H1 (cell line): ENCODE measurements at regions not wholly inside any gene's neighbourhood (a gene's known extent, or its start where the extent isn't known, plus 50 kb on each side); places are given as distances from the start of the nearest gene placed in this dataset.
"Not testable (repeated sequence)": the region's sequence is repeated elsewhere in the genome, so short reads cannot be mapped to it uniquely, and the experiment has no call there.

ENCODE experiments used
- CTCF ChIA-PET: fragments of 300-600 bp; sonication (Branson Sonifier 250); formaldehyde crosslinking; loops from one replicate; lab custom pipeline; 2021; ENCODE audit not compliant: partially characterized antibody; lab: Charles Lee
- POLR2A ChIA-PET: fragments of 300-600 bp; sonication (Branson Sonifier 250); formaldehyde crosslinking; loops from one replicate; lab custom pipeline; 2021; ENCODE audit warnings: inconsistent platforms; ENCODE audit not compliant: partially characterized antibody; lab: Charles Lee
- DNase-seq, 2 experiments: peaks; one replicate each; pipeline versions ENCODE4 v3.0.0 to v3.0.0-alpha.2; 2010 to 2022; ENCODE audit warnings: low spot score in 2 of 2, low read depth in 1 of 2, mixed read lengths in 1 of 2
- FAIRE-seq: peaks from 2 replicates; lab custom pipeline; 2011; peaks lifted over from hg19 to GRCh38; lab: Jason Lieb, UNC
- H2AFZ ChIP-seq: 2 replicates; pipeline ENCODE4 v1.8.1; 2012; ENCODE audit warnings: low read length, inconsistent platforms
- H2AK5ac ChIP-seq: 2 replicates; pipeline ENCODE4 v1.6.1; 2013; ENCODE audit warnings: low read depth, low read length
- H2BK120ac ChIP-seq: replicated peaks from 2 replicates; pipeline ENCODE3; 2013; ENCODE audit warnings: low read depth, low read length, inconsistent platforms
- H2BK12ac ChIP-seq: 2 replicates; pipeline ENCODE4 v1.6.1; 2013; ENCODE audit warnings: low read depth, low read length
- H2BK15ac ChIP-seq: 2 replicates; pipeline ENCODE4 v1.6.1; 2013; ENCODE audit warnings: low read length
- H2BK20ac ChIP-seq: 2 replicates; pipeline ENCODE4 v1.6.1; 2013; ENCODE audit warnings: low read length
- H2BK5ac ChIP-seq: 2 replicates; pipeline ENCODE4 v1.6.1; 2013; ENCODE audit warnings: low read depth, low read length
- H3K14ac ChIP-seq: 2 replicates; pipeline ENCODE4 v1.6.1; 2013; ENCODE audit warnings: inconsistent platforms; ENCODE audit not compliant: insufficient read length
- H3K18ac ChIP-seq: 2 replicates; pipeline ENCODE4 v1.6.1; 2013; ENCODE audit warnings: low read length; ENCODE audit errors: extremely low read depth
- H3K23ac ChIP-seq: 2 replicates; pipeline ENCODE4 v1.6.1; 2013; ENCODE audit warnings: inconsistent platforms; ENCODE audit not compliant: insufficient read length
- H3K23me2 ChIP-seq: 2 replicates; pipeline ENCODE4 v1.6.1; 2013; ENCODE audit warnings: low read depth, low read length
- H3K27ac ChIP-seq: 2 replicates; pipeline ENCODE4 v1.6.1; 2011; ENCODE audit warnings: low read depth, low read length, inconsistent platforms
- H3K27me3 ChIP-seq, 4 experiments: replicated peaks in 1 of 4; 1 replicate in 1 of 4; 2 replicates in 3 of 4; pipeline versions ENCODE4 v1.6.1 to v1.8.1; 2011 to 2013; ENCODE audit warnings: low read length in 3 of 4, mild to moderate bottlenecking in 3 of 4, inconsistent platforms in 2 of 4, mixed read lengths in 2 of 4, moderate library complexity in 1 of 4; ENCODE audit not compliant: control insufficient read depth in 3 of 4, insufficient read depth in 3 of 4; ENCODE audit errors: extremely low read depth in 1 of 4
- H3K36me3 ChIP-seq, 4 experiments: 2 replicates each; pipeline versions ENCODE4 v1.6.1 to v1.8.1; 2011 to 2013; ENCODE audit warnings: mild to moderate bottlenecking in 4 of 4, low read length in 3 of 4, moderate library complexity in 2 of 4, control low read depth in 1 of 4, inconsistent platforms in 1 of 4; ENCODE audit not compliant: insufficient read depth in 4 of 4, control insufficient read depth in 2 of 4
- H3K4ac ChIP-seq: replicated peaks from 2 replicates; pipeline ENCODE3; 2013; ENCODE audit warnings: low read length, low read depth, mixed read lengths, inconsistent platforms; ENCODE audit not compliant: insufficient read length
- H3K4me1 ChIP-seq, 4 experiments: replicated peaks in 1 of 4; 1 replicate in 1 of 4; 2 replicates in 3 of 4; pipeline versions ENCODE4 v1.6.1 to v1.8.1; 2011 to 2013; ENCODE audit warnings: low read length in 3 of 4, inconsistent platforms in 2 of 4, mixed read lengths in 1 of 4; ENCODE audit not compliant: insufficient read depth in 4 of 4, control insufficient read depth in 3 of 4
- H3K4me2 ChIP-seq, 2 experiments: 2 replicates each; pipeline versions ENCODE4 v1.6.1 to v1.8.1; 2011 to 2013; ENCODE audit warnings: low read depth in 2 of 2, low read length in 2 of 2, control low read depth in 1 of 2, inconsistent platforms in 1 of 2, mild to moderate bottlenecking in 1 of 2; ENCODE audit not compliant: insufficient read depth in 1 of 2
- H3K4me3 ChIP-seq, 4 experiments: fragments of 200-600, 300-600 bp in 1 of 4; sonication (generic), shearing (Covaris generic), sonication (Bioruptor Twin) in 1 of 4; 2 replicates each; pipeline versions ENCODE4 v1.5.1 to v1.8.1; 2011 to 2016; ENCODE audit warnings: low read length in 4 of 4, low read depth in 3 of 4, control low read depth in 2 of 4, inconsistent platforms in 2 of 4, mild to moderate bottlenecking in 2 of 4, mixed read lengths in 1 of 4, moderate library complexity in 1 of 4; ENCODE audit not compliant: insufficient read depth in 2 of 4; ENCODE audit errors: extremely low read depth in 1 of 4
- H3K56ac ChIP-seq: replicated peaks from 2 replicates; pipeline ENCODE3; 2013; ENCODE audit warnings: low read depth, mild to moderate bottlenecking, mixed read lengths, low read length, inconsistent platforms; ENCODE audit not compliant: insufficient read length
- H3K79me1 ChIP-seq: 2 replicates; pipeline ENCODE4 v1.6.1; 2013; ENCODE audit warnings: low read depth, low read length, control low read depth
- H3K79me2 ChIP-seq, 2 experiments: 2 replicates each; pipeline versions ENCODE4 v1.6.1 to v1.8.1; 2012 to 2013; ENCODE audit warnings: low read length in 2 of 2, mild to moderate bottlenecking in 2 of 2, inconsistent platforms in 1 of 2; ENCODE audit not compliant: insufficient read depth in 2 of 2, control insufficient read depth in 1 of 2
- H3K9ac ChIP-seq, 4 experiments: replicated peaks in 1 of 4; 1 replicate in 1 of 4; 2 replicates in 3 of 4; pipeline versions ENCODE4 v1.6.1 to v1.8.1; 2011 to 2013; ENCODE audit warnings: low read depth in 3 of 4, low read length in 3 of 4, control low read depth in 2 of 4, mild to moderate bottlenecking in 2 of 4, moderate library complexity in 2 of 4, inconsistent platforms in 1 of 4; ENCODE audit errors: extremely low read depth in 1 of 4
- H3K9me3 ChIP-seq, 2 experiments: 2 replicates each; pipeline versions ENCODE4 v1.6.1 to v1.8.1; 2012 to 2013; ENCODE audit warnings: mild to moderate bottlenecking in 2 of 2, moderate library complexity in 2 of 2, control low read depth in 1 of 2, inconsistent platforms in 1 of 2, low read depth in 1 of 2, low read length in 1 of 2, mixed read lengths in 1 of 2; ENCODE audit not compliant: insufficient read depth in 2 of 2
- H4K20me1 ChIP-seq, 2 experiments: replicated peaks in 1 of 2; 2 replicates each; pipeline versions ENCODE3 to v1.8.1; 2011 to 2013; ENCODE audit warnings: inconsistent platforms in 2 of 2, low read length in 2 of 2, mild to moderate bottlenecking in 1 of 2; ENCODE audit not compliant: insufficient read depth in 2 of 2, control insufficient read depth in 1 of 2
- H4K5ac ChIP-seq: 2 replicates; pipeline ENCODE4 v1.6.1; 2013; ENCODE audit warnings: low read length, low read depth, mixed read lengths, inconsistent platforms; ENCODE audit not compliant: insufficient read length
- H4K8ac ChIP-seq: 2 replicates; pipeline ENCODE4 v1.8.0; 2013; ENCODE audit warnings: mild to moderate bottlenecking, moderate library complexity, low read length, inconsistent platforms; ENCODE audit not compliant: insufficient read depth; ENCODE audit errors: extremely low read depth
- H4K91ac ChIP-seq: replicated peaks from 2 replicates; pipeline ENCODE3; 2013; ENCODE audit warnings: low read length, mixed read lengths, inconsistent platforms; ENCODE audit not compliant: insufficient read length
- RAD21 ChIP-seq, 2 experiments: IDR thresholded peaks in 1 of 2; conservative IDR thresholded peaks in 1 of 2; 2 replicates each; pipeline ENCODE4 v1.6.1; 2011; ENCODE audit warnings: low read depth in 2 of 2, low read length in 2 of 2, improper control_type of control experiment in 1 of 2, inconsistent platforms in 1 of 2, mild to moderate bottlenecking in 1 of 2, moderate library complexity in 1 of 2
- WGBS, 2 experiments: shearing (Covaris generic) in 1 of 2; methylation state at CpG; one replicate each; pipeline versions ENCODE4 v1.1.6 to v1.1.7; 2013 to 2015; ENCODE audit warnings: low lambda C conversion rate in 2 of 2, mixed read lengths in 2 of 2, inconsistent platforms in 1 of 2, low coverage in 1 of 2, missing lambda C conversion rate in 1 of 2; ENCODE audit not compliant: insufficient replicate concordance in 2 of 2, insufficient coverage in 1 of 2, insufficient read length in 1 of 2; ENCODE audit errors: extremely low coverage in 1 of 2, missing lambda C conversion rate in 1 of 2; 5-methylcytosine and 5-hydroxymethylcytosine counted together

- peak in 1 of 2 experiments; percentile 31; a peak in 1 of 4 replicates for TF ChIP-seq RAD21 (IDR thresholded peaks at IDR 0.05 in 1 of 2, conservative IDR thresholded peaks at IDR 0.05 in 1 of 2; ENCODE audit: low read depth in 2 of 2, low read length in 2 of 2)
- H3K9me3 ChIP-seq, H3K36me3 ChIP-seq, H3K27ac ChIP-seq, H3K4me3 ChIP-seq, H3K79me1 ChIP-seq, H3K27me3 ChIP-seq, H2BK15ac ChIP-seq, H2AFZ ChIP-seq, H3K9ac ChIP-seq, FAIRE-seq, H3K23ac ChIP-seq, H4K91ac ChIP-seq, H4K5ac ChIP-seq, DNase-seq, H3K18ac ChIP-seq, H2BK20ac ChIP-seq, H3K4me2 ChIP-seq, H4K20me1 ChIP-seq, H3K79me2 ChIP-seq, H3K14ac ChIP-seq, POLR2A ChIA-PET, H3K4ac ChIP-seq, H3K56ac ChIP-seq, H2AK5ac ChIP-seq, H2BK5ac ChIP-seq, H3K4me1 ChIP-seq, H2BK120ac ChIP-seq, H4K8ac ChIP-seq, H2BK12ac ChIP-seq, H3K23me2 ChIP-seq: not testable (repeated sequence)
- 88% methylated on average over 7 of the region's 7 CpGs; no CpG with 5 or more reads in 1 of the 2 experiments for WGBS, 2 experiments
- CTCF ChIA-PET, result interaction anchor here (1.1 to 1.4 kb wide), 4 partner anchors 11 to 239 kb away, joined by 3 to 4 read pairs (median 4); no protein-coding TSS in a partner anchor
These were observed 324.6 kb upstream of the PHF14 start for GRCh38 chr7:10649120-10649519.
